ENCODE measurements at regions not wholly inside any gene's neighbourhood (a gene's known extent, or its start where the extent isn't known, plus 50 kb on each side); places are given as distances from the start of the nearest gene placed in this dataset.

GRCh38 chr10:4213441-4213840 lies 428.4 kb upstream of the KLF6 start:
- H4K91ac ChIP-seq (ENCODE audit: insufficient read length, low read depth, low read length), result no peak overlapping the region
- no peaks in the 10 kb centered on the region for H3K27me3 ChIP-seq (ENCODE audit: insufficient read depth, low read length)
- no peaks in the 10 kb centered on the region for H3K9me3 ChIP-seq (ENCODE audit: control insufficient read depth, low read depth, low read length)
- H4K5ac ChIP-seq (ENCODE audit: insufficient read length, low read depth, low read length), result no peak overlapping the region
- H2BK20ac ChIP-seq (ENCODE audit: low read depth, low read length, poor library complexity, severe bottlenecking), result no peak overlapping the region
- H3K9me3 Mint-ChIP-seq, result no peaks in the 10 kb centered on the region
- H3K4me1 Mint-ChIP-seq, result peaks cover 38 to 40% of the 10 kb centered on the region in 2 experiments
- no peak overlapping the region for H2BK12ac ChIP-seq (ENCODE audit: insufficient read length, low read depth, low read length)
- no peaks in the 10 kb centered on the region for H4K20me1 ChIP-seq (ENCODE audit: control insufficient read depth, insufficient read depth, insufficient read length)
- H2BK15ac ChIP-seq (ENCODE audit: low read depth, low read length), result no peak overlapping the region
- WGBS (ENCODE audit: extremely low coverage, insufficient read length, low lambda C conversion rate), result no CpG with 5 or more reads among the region's 4 CpGs
- no peaks in the 10 kb centered on the region for H3K79me2 ChIP-seq (ENCODE audit: insufficient read depth, low read length)
- no peak overlapping the region for H3K4me3 Mint-ChIP-seq
- H2BK120ac ChIP-seq (ENCODE audit: low read depth, low read length, poor library complexity, severe bottlenecking), result no peak overlapping the region
- peaks cover 10% of the 10 kb centered on the region; the same call in 1 of the 2 replicates for H3K4me1 ChIP-seq (ENCODE audit: insufficient read depth, low read length)
- no peaks in the 10 kb centered on the region; a peak in 1 of 7 replicates for H3K36me3 Mint-ChIP-seq (ENCODE audit: insufficient read depth in 1 of 3, low read depth in 3 of 3)
- H3K18ac ChIP-seq (ENCODE audit: insufficient read length, low read depth, low read length), result no peak overlapping the region
- no peak overlapping the region for H3K27ac ChIP-seq (ENCODE audit: insufficient read length, low read depth, low read length)
- H3T11ph ChIP-seq (ENCODE audit: low read length), result no peak overlapping the region
- no peaks in the 10 kb centered on the region for H3K79me1 ChIP-seq (ENCODE audit: insufficient read depth, low read depth, low read length, poor library complexity, severe bottlenecking)
- H3K23ac ChIP-seq (ENCODE audit: insufficient read length, low read depth, low read length), result no peak overlapping the region
- no peak for DNase-seq
- no peak overlapping the region for H4K8ac ChIP-seq (replicated peaks; ENCODE audit: insufficient read length, low read depth, low read length)
- no peak overlapping the region for H2AFZ ChIP-seq (ENCODE audit: low read length)
- H2AK5ac ChIP-seq (ENCODE audit: insufficient read length, low read length), result no peak overlapping the region
- no peaks in the 10 kb centered on the region; the same call in 1 of the 2 replicates for H3K27me3 Mint-ChIP-seq (ENCODE audit: low read depth)
- no peak overlapping the region for H3K56ac ChIP-seq (ENCODE audit: insufficient read length, low read depth, low read length)
- H3K4ac ChIP-seq (ENCODE audit: low read depth, low read length), result no peak overlapping the region
- H3K14ac ChIP-seq (ENCODE audit: insufficient read depth, low read length), result no peak overlapping the region
- no peak overlapping the region for H2BK5ac ChIP-seq (ENCODE audit: insufficient read length, low read length)
- TF ChIP-seq CTCF (conservative IDR thresholded peaks at IDR 0.05), result no peak
- H3K9ac ChIP-seq (ENCODE audit: extremely low read depth, insufficient read length, low read length), result no peak overlapping the region
- H3K23me2 ChIP-seq (ENCODE audit: insufficient read length, low read depth, low read length, poor library complexity, severe bottlenecking), result no peaks in the 10 kb centered on the region
- H3K4me2 ChIP-seq (ENCODE audit: insufficient read depth, insufficient read length, low read length), result no peak overlapping the region
- H3K27ac Mint-ChIP-seq, result no peak overlapping the region
